Choroid plexus epithelial cell (primary cell): ENCODE measurements at regions not wholly inside any gene's neighbourhood (a gene's known extent, or its start where the extent isn't known, plus 50 kb on each side); places are given as distances from the start of the nearest gene placed in this dataset.
"Not testable (repeated sequence)": the region's sequence is repeated elsewhere in the genome, so short reads cannot be mapped to it uniquely, and the experiment has no call there.

Experiments
- DNase-seq: peaks from one replicate; pipeline ENCODE4 v3.0.0-alpha.2; 2010; ENCODE audit warnings: low read depth
- H3K4me3 ChIP-seq: 2 replicates; pipeline ENCODE4 v1.5.1; 2011; ENCODE audit warnings: low read depth, mild to moderate bottlenecking, control low read depth, low read length, moderate library complexity
- CTCF ChIP-seq: conservative IDR thresholded peaks from 2 replicates; pipeline ENCODE4 v1.5.1; 2011; ENCODE audit warnings: low read depth, mild to moderate bottlenecking, control low read depth, inconsistent platforms, low read length, moderate library complexity

- DNase-seq = no peak
- TF ChIP-seq CTCF = no peak
- H3K4me3 ChIP-seq = no peak overlapping the region
Observed at GRCh38 chr2:44101246-44101645, 67.4 kb upstream of the PPM1B start.

- H3K4me3 ChIP-seq = no peak overlapping the region
- no peak for TF ChIP-seq CTCF
- no peak for DNase-seq
Observed at GRCh38 chr2:44102790-44103562, 65.7 kb upstream of the PPM1B start.

GRCh38 chr2:44103639-44104038, 65.0 kb upstream of the PPM1B start:
- H3K4me3 ChIP-seq = no peak overlapping the region
- no peak for DNase-seq
- TF ChIP-seq CTCF = no peak

GRCh38 chr2:44104855-44105271, 63.8 kb upstream of the PPM1B start:
- no peak overlapping the region for H3K4me3 ChIP-seq
- DNase-seq = no peak
- no peak for TF ChIP-seq CTCF

GRCh38 chr2:44106509-44106908, 62.2 kb upstream of the PPM1B start:
- DNase-seq, H3K4me3 ChIP-seq: not testable (repeated sequence)

- TF ChIP-seq CTCF = no peak
- H3K4me3 ChIP-seq = no peak overlapping the region
- DNase-seq = no peak
Observed at GRCh38 chr2:44107086-44107740, 61.5 kb upstream of the PPM1B start.

GRCh38 chr2:44107974-44108373, 60.7 kb upstream of the PPM1B start:
- no peak for DNase-seq
- H3K4me3 ChIP-seq = no peak overlapping the region
- no peak for TF ChIP-seq CTCF
